ENCODE measurements at regions not wholly inside any gene's neighbourhood (a gene's known extent, or its start where the extent isn't known, plus 50 kb on each side); places are given as distances from the start of the nearest gene placed in this dataset.

GRCh38 chr2:120683081-120683480 lies 52.6 kb upstream of the GLI2 start:
- Histone ChIP-seq H3K9me3 (ENCODE audit: insufficient read depth in 2 of 2, low read depth in 1 of 2, low read length in 1 of 2) (no peaks in the 10 kb centered on the region), H2BK5ac (ENCODE audit: low read depth, low read length) (no peak overlapping the region), H2BK120ac (replicated peaks; ENCODE audit: low read depth, low read length) (no peak overlapping the region), H3K79me2 (ENCODE audit: control insufficient read depth in 1 of 2, insufficient read depth in 2 of 2, low read length in 2 of 2) (0 out of 4 replicates have a peak, but pooled peaks cover 0 to 3% of the 10 kb centered on the region in 2 experiments), H4K5ac (ENCODE audit: insufficient read length, low read depth, low read length) (no peak overlapping the region), H3K23ac (ENCODE audit: insufficient read length) (no peak overlapping the region), H3K4ac (replicated peaks; ENCODE audit: insufficient read length, low read depth, low read length) (no peak overlapping the region), H3K4me3 (ENCODE audit: extremely low read depth in 1 of 4, insufficient read depth in 2 of 4, low read depth in 3 of 4, low read length in 4 of 4) (no peak overlapping the region), H4K20me1 (replicated peaks in 1 of 2; ENCODE audit: control insufficient read depth in 1 of 2, insufficient read depth in 2 of 2, low read length in 2 of 2) (no peaks in the 10 kb centered on the region), H2AFZ (ENCODE audit: low read length) (no peak overlapping the region), H2BK12ac (ENCODE audit: low read depth, low read length) (no peak overlapping the region), H3K27me3 (replicated peaks in 1 of 4; ENCODE audit: control insufficient read depth in 3 of 4, extremely low read depth in 1 of 4, insufficient read depth in 3 of 4, low read length in 3 of 4) (peaks cover 0 to 5% (median 0%) of the 10 kb centered on the region in 4 experiments; a peak in 3 of 7 replicates), H2BK20ac (ENCODE audit: low read length) (no peak overlapping the region), H2BK15ac (ENCODE audit: low read length) (no peak overlapping the region), H3K36me3 (ENCODE audit: control insufficient read depth in 2 of 4, insufficient read depth in 4 of 4, low read length in 3 of 4) (no peaks in the 10 kb centered on the region), H3K9ac (replicated peaks in 1 of 4; ENCODE audit: extremely low read depth in 1 of 4, low read depth in 3 of 4, low read length in 3 of 4) (no peak overlapping the region), H3K18ac (ENCODE audit: extremely low read depth, low read length) (no peak overlapping the region), H3K4me2 (ENCODE audit: insufficient read depth in 1 of 2, low read depth in 2 of 2, low read length in 2 of 2) (no peak overlapping the region), H3K27ac (ENCODE audit: low read depth, low read length) (no peak overlapping the region), H3K79me1 (ENCODE audit: low read depth, low read length) (no peaks in the 10 kb centered on the region), H3K23me2 (ENCODE audit: low read depth, low read length) (no peaks in the 10 kb centered on the region), H3K14ac (ENCODE audit: insufficient read length) (no peak overlapping the region), H3K56ac (replicated peaks; ENCODE audit: insufficient read length, low read depth, low read length) (no peak overlapping the region), H4K91ac (replicated peaks; ENCODE audit: insufficient read length, low read length) (no peak overlapping the region), H4K8ac (ENCODE audit: extremely low read depth, insufficient read depth, low read length) (no peak overlapping the region), H3K4me1 (replicated peaks in 1 of 4; ENCODE audit: control insufficient read depth in 3 of 4, insufficient read depth in 4 of 4, low read length in 3 of 4) (no peaks in the 10 kb centered on the region), H2AK5ac (ENCODE audit: low read depth, low read length) (no peak overlapping the region)
- DNase-seq (ENCODE audit: low read depth in 1 of 2, low spot score in 2 of 2): no peak
- WGBS, 2 experiments (ENCODE audit: extremely low coverage in 1 of 2, insufficient coverage in 1 of 2, insufficient read length in 1 of 2, insufficient replicate concordance in 2 of 2, low coverage in 1 of 2, low lambda C conversion rate in 2 of 2, missing lambda C conversion rate in 1 of 2): 77% methylated on average over 6 of the region's 6 CpGs; no CpG with 5 or more reads in 1 of the 2 experiments
- FAIRE-seq: no peak
- CTCF ChIA-PET (ENCODE audit: partially characterized antibody): interaction anchor here (0.6 to 4.0 kb wide), 9 partner anchors 13 to 396 kb away, joined by 3 to 34 read pairs (median 3); no protein-coding TSS in a partner anchor
- POLR2A ChIA-PET (ENCODE audit: partially characterized antibody): interaction anchor here (3.4 kb wide), 1 partner anchor 392 kb away, joined by 13 read pairs; no protein-coding TSS in a partner anchor
- TF ChIP-seq KDM5A (IDR thresholded peaks at IDR 0.05; ENCODE audit: low read length): no peak
- no peak for TF ChIP-seq JUND (IDR thresholded peaks at IDR 0.05; ENCODE audit: low read length)
- no peak for TF ChIP-seq EZH2 (IDR thresholded peaks at IDR 0.05; ENCODE audit: low read depth, low read length, severe bottlenecking)
- no peak for TF ChIP-seq GABPA (IDR thresholded peaks at IDR 0.05; ENCODE audit: borderline replicate concordance, insufficient read depth, low read length)
- TF ChIP-seq SIRT6 (IDR thresholded peaks at IDR 0.05; ENCODE audit: low read length): no peak
- no peak for TF ChIP-seq TEAD4 (IDR thresholded peaks at IDR 0.05; ENCODE audit: low read depth, low read length)
- TF ChIP-seq TAF7 (optimal IDR thresholded peaks at IDR 0.05; ENCODE audit: borderline replicate concordance, low read depth, low read length): no peak
- TF ChIP-seq RXRA (IDR thresholded peaks at IDR 0.05; ENCODE audit: insufficient read depth, low read depth, low read length): no peak
- TF ChIP-seq YY1 (IDR thresholded peaks at IDR 0.05; ENCODE audit: low read depth, low read length): no peak
- no peak for TF ChIP-seq MAX (IDR thresholded peaks at IDR 0.05)
- TF ChIP-seq ZNF274 (IDR thresholded peaks at IDR 0.05; ENCODE audit: borderline replicate concordance, extremely low read depth, low read length): no peak
- TF ChIP-seq KDM1A (IDR thresholded peaks at IDR 0.05; ENCODE audit: borderline replicate concordance, low read length): no peak
- TF ChIP-seq EP300 (IDR thresholded peaks at IDR 0.05; ENCODE audit: borderline replicate concordance in 1 of 2, low read depth in 2 of 2, low read length in 2 of 2): no peak
- TF ChIP-seq SP2 (IDR thresholded peaks at IDR 0.05; ENCODE audit: low read length): no peak
